ENCODE measurements at regions not wholly inside any gene's neighbourhood (a gene's known extent, or its start where the extent isn't known, plus 50 kb on each side); places are given as distances from the start of the nearest gene placed in this dataset.
"Not testable (repeated sequence)": the region's sequence is repeated elsewhere in the genome, so short reads cannot be mapped to it uniquely, and the experiment has no call there.

GRCh38 chr16:55043499-55043898, 112.8 kb downstream of the IRX5 start:
- no peak for DNase-seq

- no peak for DNase-seq
Observed at GRCh38 chr16:55044201-55044975, 113.7 kb downstream of the IRX5 start.

GRCh38 chr16:55045329-55045728, 114.7 kb downstream of the IRX5 start:
- no peak for DNase-seq

GRCh38 chr16:55045756-55046460, 115.2 kb downstream of the IRX5 start:
- no peak for DNase-seq

GRCh38 chr16:55046513-55046912, 115.8 kb downstream of the IRX5 start:
- DNase-seq: no peak

- no peak for DNase-seq
Observed at GRCh38 chr16:55046916-55047315, 116.3 kb downstream of the IRX5 start.

- DNase-seq: no peak
Observed at GRCh38 chr16:55047331-55047730, 116.7 kb downstream of the IRX5 start.

GRCh38 chr16:55047903-55048497, 117.3 kb downstream of the IRX5 start:
- no peak for DNase-seq

GRCh38 chr16:55048745-55049144, 118.1 kb downstream of the IRX5 start:
- no peak for DNase-seq

GRCh38 chr16:55051571-55052347, 121.1 kb downstream of the IRX5 start:
- DNase-seq: no peak

GRCh38 chr16:55052348-55052734, 121.7 kb downstream of the IRX5 start:
- DNase-seq: no peak

GRCh38 chr16:55052741-55053415, 122.2 kb downstream of the IRX5 start:
- DNase-seq: no peak

- DNase-seq: no peak
Observed at GRCh38 chr16:55055262-55055661, 124.6 kb downstream of the IRX5 start.

- no peak for DNase-seq
Observed at GRCh38 chr16:55056585-55057401, 126.1 kb downstream of the IRX5 start.

- DNase-seq: no peak
Observed at GRCh38 chr16:55057866-55058265, 127.2 kb downstream of the IRX5 start.

GRCh38 chr16:55058576-55058975, 127.9 kb downstream of the IRX5 start:
- DNase-seq: no peak

- no peak for DNase-seq
Observed at GRCh38 chr16:55059146-55059545, 128.5 kb downstream of the IRX5 start.

- DNase-seq: no peak
Observed at GRCh38 chr16:55061126-55061525, 130.5 kb downstream of the IRX5 start.

GRCh38 chr16:55062442-55062841, 131.8 kb downstream of the IRX5 start:
- peak; percentile 13 for DNase-seq

- DNase-seq: no peak
Observed at GRCh38 chr16:55072976-55073375, 142.3 kb downstream of the IRX5 start.

GRCh38 chr16:55073830-55074229, 143.2 kb downstream of the IRX5 start:
- DNase-seq: no peak

GRCh38 chr16:55075208-55075607, 144.5 kb downstream of the IRX5 start:
- DNase-seq: not testable (repeated sequence)

All from fibroblast of upper back skin (primary cell).